PC-9 (cell line): ENCODE measurements at regions not wholly inside any gene's neighbourhood (a gene's known extent, or its start where the extent isn't known, plus 50 kb on each side); places are given as distances from the start of the nearest gene placed in this dataset.

ENCODE experiments used
- BruUV-seq: library from RNA; stranded (reverse); fragments of 400-500 nt; replicated peaks from 2 replicates; lab custom pipeline; 2021; lab: Mats Ljungman, UMichigan
- CTCF ChIA-PET: fragments of 300-600 bp; sonication (Branson Sonifier 250); formaldehyde crosslinking; loops from one replicate; lab custom pipeline; 2022; ENCODE audit warnings: antibody characterized with exemption; lab: Charles Lee
- POLR2A ChIA-PET: fragments of 300-600 bp; sonication (Branson Sonifier 250); formaldehyde crosslinking; loops from one replicate; lab custom pipeline; 2022; ENCODE audit warnings: antibody characterized with exemption; ENCODE audit not compliant: unreplicated experiment; lab: Charles Lee
- DNase-seq, 2 experiments: peaks; one replicate each; pipeline versions ENCODE4 v3.0.0 to v3.0.0-alpha.2; 2015 to 2022; ENCODE audit warnings: mixed read lengths in 1 of 2
- H2AFZ ChIP-seq: fragments of 200-600 bp; sonication (generic); 2 replicates; pipeline ENCODE4 v1.8.1; 2017; ENCODE audit warnings: antibody characterized with exemption
- H3F3A ChIP-seq: fragments of 200-600 bp; sonication (generic); 2 replicates; pipeline ENCODE4 v1.8.1; 2017; ENCODE audit warnings: antibody characterized with exemption, mild to moderate bottlenecking, low read depth; ENCODE audit not compliant: insufficient read depth
- H3K27ac ChIP-seq: fragments of 200-600 bp; sonication (generic); 2 replicates; pipeline ENCODE4 v1.6.1; 2016; ENCODE audit warnings: mixed run types
- H3K27me3 ChIP-seq: fragments of 200-600 bp; sonication (generic); 2 replicates; pipeline ENCODE4 v1.6.1; 2016; ENCODE audit warnings: low read depth, mixed run types; ENCODE audit not compliant: insufficient read depth
- H3K36me3 ChIP-seq: fragments of 200-600 bp; sonication (generic); 2 replicates; pipeline ENCODE4 v1.6.1; 2016; ENCODE audit warnings: low read depth, mixed run types
- H3K4me1 ChIP-seq: fragments of 200-600 bp; sonication (generic); replicated peaks from 2 replicates; pipeline ENCODE4 v1.6.1; 2016; ENCODE audit warnings: mixed run types; ENCODE audit not compliant: insufficient read depth
- H3K4me2 ChIP-seq: fragments of 200-600 bp; sonication (generic); 2 replicates; pipeline ENCODE4 v1.6.1; 2017; ENCODE audit warnings: mixed run types
- H3K4me3 ChIP-seq: fragments of 200-600 bp; sonication (generic); 2 replicates; pipeline ENCODE4 v1.6.1; 2016; ENCODE audit warnings: mixed run types
- H3K79me2 ChIP-seq: fragments of 200-600 bp; sonication (generic); 2 replicates; pipeline ENCODE4 v1.6.1; 2017; ENCODE audit warnings: low read depth, mixed run types
- H3K9me2 ChIP-seq: fragments of 200-600 bp; sonication (generic); 2 replicates; pipeline ENCODE4 v1.8.1; 2017; ENCODE audit warnings: mild to moderate bottlenecking; ENCODE audit not compliant: insufficient read depth
- H3K9me3 ChIP-seq: fragments of 200-600 bp; sonication (generic); 2 replicates; pipeline ENCODE4 v1.8.1; 2016; ENCODE audit warnings: low read depth; ENCODE audit not compliant: insufficient read depth
- H4K20me1 ChIP-seq: fragments of 200-600 bp; sonication (generic); 2 replicates; pipeline ENCODE4 v1.8.1; 2017; ENCODE audit not compliant: insufficient read depth
- EZH2 ChIP-seq: fragments of 200-600 bp; sonication (generic); IDR thresholded peaks from 2 replicates; pipeline ENCODE4 v1.8.0; 2017; ENCODE audit warnings: antibody characterized with exemption, low read depth
- intact Hi-C: fragments of 100-400 bp; cut with micrococcal nuclease; formaldehyde crosslinking; loops from one replicate; pipeline ENCODE4 v1.10.0; 2022; ENCODE audit not compliant: unreplicated experiment
- TF ChIP-seq, protein P1 (sequence below): fragments of 200-600 bp; sonication (generic); conservative IDR thresholded peaks from 2 replicates; pipeline ENCODE4 v1.6.1; 2017; ENCODE audit warnings: mixed run types, antibody characterized with exemption, mild to moderate bottlenecking, moderate library complexity

GRCh38 chr3:101085752-101086151 lies 92.5 kb upstream of the ABI3BP start:
- H3K9me3 ChIP-seq: no peaks in the 10 kb centered on the region
- no peak for TF ChIP-seq EZH2
- TF ChIP-seq, protein P1, sequence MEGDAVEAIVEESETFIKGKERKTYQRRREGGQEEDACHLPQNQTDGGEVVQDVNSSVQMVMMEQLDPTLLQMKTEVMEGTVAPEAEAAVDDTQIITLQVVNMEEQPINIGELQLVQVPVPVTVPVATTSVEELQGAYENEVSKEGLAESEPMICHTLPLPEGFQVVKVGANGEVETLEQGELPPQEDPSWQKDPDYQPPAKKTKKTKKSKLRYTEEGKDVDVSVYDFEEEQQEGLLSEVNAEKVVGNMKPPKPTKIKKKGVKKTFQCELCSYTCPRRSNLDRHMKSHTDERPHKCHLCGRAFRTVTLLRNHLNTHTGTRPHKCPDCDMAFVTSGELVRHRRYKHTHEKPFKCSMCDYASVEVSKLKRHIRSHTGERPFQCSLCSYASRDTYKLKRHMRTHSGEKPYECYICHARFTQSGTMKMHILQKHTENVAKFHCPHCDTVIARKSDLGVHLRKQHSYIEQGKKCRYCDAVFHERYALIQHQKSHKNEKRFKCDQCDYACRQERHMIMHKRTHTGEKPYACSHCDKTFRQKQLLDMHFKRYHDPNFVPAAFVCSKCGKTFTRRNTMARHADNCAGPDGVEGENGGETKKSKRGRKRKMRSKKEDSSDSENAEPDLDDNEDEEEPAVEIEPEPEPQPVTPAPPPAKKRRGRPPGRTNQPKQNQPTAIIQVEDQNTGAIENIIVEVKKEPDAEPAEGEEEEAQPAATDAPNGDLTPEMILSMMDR: no peak
- ChIA-PET CTCF (no interaction called here), POLR2A (no interaction called here)
- no peak overlapping the region for H3K4me2 ChIP-seq
- intact Hi-C loops: no loop called here
- no peak overlapping the region for H3K4me3 ChIP-seq
- H3K27me3 ChIP-seq: no peaks in the 10 kb centered on the region
- H3K79me2 ChIP-seq: no peaks in the 10 kb centered on the region
- H3K9me2 ChIP-seq: no peaks in the 10 kb centered on the region; the same call in 1 of the 2 replicates
- BruUV-seq: no TSS peak
- no peak for DNase-seq
- no peaks in the 10 kb centered on the region for H4K20me1 ChIP-seq
- H3K36me3 ChIP-seq: no peaks in the 10 kb centered on the region
- H3K4me1 ChIP-seq: no peaks in the 10 kb centered on the region
- H2AFZ ChIP-seq: no peak overlapping the region
- no peaks in the 10 kb centered on the region for H3F3A ChIP-seq
- no peak overlapping the region for H3K27ac ChIP-seq

- H3K4me1 ChIP-seq: no peaks in the 10 kb centered on the region
- H3K79me2 ChIP-seq: no peaks in the 10 kb centered on the region
- H2AFZ ChIP-seq: no peak overlapping the region
- H3K27ac ChIP-seq: no peak overlapping the region
- BruUV-seq: no TSS peak
- H3K9me3 ChIP-seq: no peaks in the 10 kb centered on the region
- no peaks in the 10 kb centered on the region for H3F3A ChIP-seq
- H3K9me2 ChIP-seq: no peaks in the 10 kb centered on the region
- CTCF ChIA-PET: no interaction called here
- no peaks in the 10 kb centered on the region for H3K36me3 ChIP-seq
- TF ChIP-seq EZH2: no peak
- TF ChIP-seq, protein P1: no peak
- H3K4me2 ChIP-seq: no peak overlapping the region
- no peak overlapping the region for H3K4me3 ChIP-seq
- intact Hi-C loops: no loop called here
- H4K20me1 ChIP-seq: no peaks in the 10 kb centered on the region
- DNase-seq: no peak
- no peaks in the 10 kb centered on the region for H3K27me3 ChIP-seq
- POLR2A ChIA-PET: no interaction called here
Observed at GRCh38 chr3:101084404-101084803, 91.2 kb upstream of the ABI3BP start.

DNA sequence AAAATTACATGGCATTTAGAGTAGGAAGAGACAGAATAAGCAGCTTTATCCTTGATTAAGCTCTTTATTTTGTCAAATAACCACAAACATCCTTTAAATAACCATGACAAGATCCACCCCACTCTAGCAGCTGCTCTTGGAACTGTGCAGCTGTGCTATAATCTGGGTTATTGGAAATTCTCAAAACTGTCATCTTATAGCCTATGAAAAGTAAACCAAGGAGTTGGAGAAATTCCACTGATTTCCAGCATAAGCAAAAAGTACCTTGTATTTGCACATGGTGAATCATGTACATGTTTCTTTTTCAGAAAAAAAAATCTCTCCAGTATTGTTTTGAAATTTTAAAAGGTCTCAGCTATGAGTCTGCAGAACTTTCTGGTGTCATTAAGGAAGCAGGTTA lies 88.8 kb upstream of the ABI3BP start:
- Histone ChIP-seq H3K4me1 (no peaks in the 10 kb centered on the region), H3K27ac (no peak overlapping the region), H3F3A (no peaks in the 10 kb centered on the region), H3K79me2 (no peaks in the 10 kb centered on the region), H3K9me3 (no peaks in the 10 kb centered on the region), H3K36me3 (no peaks in the 10 kb centered on the region), H3K4me2 (no peak overlapping the region), H3K4me3 (no peak overlapping the region), H2AFZ (no peak overlapping the region), H3K27me3 (no peaks in the 10 kb centered on the region), H4K20me1 (no peaks in the 10 kb centered on the region), H3K9me2 (no peaks in the 10 kb centered on the region)
- intact Hi-C loops: no loop called here
- TF ChIP-seq EZH2: no peak
- TF ChIP-seq, protein P1: no peak
- CTCF ChIA-PET: no interaction called here
- no peak for DNase-seq
- no TSS peak for BruUV-seq
- POLR2A ChIA-PET: interaction anchor here (0.5 to 0.6 kb wide), 2 partner anchors 12 to 383 kb away, joined by 5 to 9 read pairs; no protein-coding TSS in a partner anchor
